ENCODE measurements at regions not wholly inside any gene's neighbourhood (a gene's known extent, or its start where the extent isn't known, plus 50 kb on each side); places are given as distances from the start of the nearest gene placed in this dataset.

- TF ChIP-seq, protein P1, sequence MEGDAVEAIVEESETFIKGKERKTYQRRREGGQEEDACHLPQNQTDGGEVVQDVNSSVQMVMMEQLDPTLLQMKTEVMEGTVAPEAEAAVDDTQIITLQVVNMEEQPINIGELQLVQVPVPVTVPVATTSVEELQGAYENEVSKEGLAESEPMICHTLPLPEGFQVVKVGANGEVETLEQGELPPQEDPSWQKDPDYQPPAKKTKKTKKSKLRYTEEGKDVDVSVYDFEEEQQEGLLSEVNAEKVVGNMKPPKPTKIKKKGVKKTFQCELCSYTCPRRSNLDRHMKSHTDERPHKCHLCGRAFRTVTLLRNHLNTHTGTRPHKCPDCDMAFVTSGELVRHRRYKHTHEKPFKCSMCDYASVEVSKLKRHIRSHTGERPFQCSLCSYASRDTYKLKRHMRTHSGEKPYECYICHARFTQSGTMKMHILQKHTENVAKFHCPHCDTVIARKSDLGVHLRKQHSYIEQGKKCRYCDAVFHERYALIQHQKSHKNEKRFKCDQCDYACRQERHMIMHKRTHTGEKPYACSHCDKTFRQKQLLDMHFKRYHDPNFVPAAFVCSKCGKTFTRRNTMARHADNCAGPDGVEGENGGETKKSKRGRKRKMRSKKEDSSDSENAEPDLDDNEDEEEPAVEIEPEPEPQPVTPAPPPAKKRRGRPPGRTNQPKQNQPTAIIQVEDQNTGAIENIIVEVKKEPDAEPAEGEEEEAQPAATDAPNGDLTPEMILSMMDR (IDR thresholded peaks at IDR 0.05; ENCODE audit: low read depth, low read length), result no peak
- DNase-seq (ENCODE audit: extremely low read depth, low read depth), result no peak
These were observed 95.0 kb downstream of the RFLNA start for GRCh38 chr12:124389725-124390441.

- TF ChIP-seq, protein P1 (IDR thresholded peaks at IDR 0.05; ENCODE audit: low read depth, low read length), result no peak; the same call in 1 of the 2 replicates
- peak; percentile 55 for DNase-seq (ENCODE audit: extremely low read depth, low read depth)
These were observed 94.3 kb downstream of the RFLNA start for GRCh38 chr12:124389138-124389724.

DNA sequence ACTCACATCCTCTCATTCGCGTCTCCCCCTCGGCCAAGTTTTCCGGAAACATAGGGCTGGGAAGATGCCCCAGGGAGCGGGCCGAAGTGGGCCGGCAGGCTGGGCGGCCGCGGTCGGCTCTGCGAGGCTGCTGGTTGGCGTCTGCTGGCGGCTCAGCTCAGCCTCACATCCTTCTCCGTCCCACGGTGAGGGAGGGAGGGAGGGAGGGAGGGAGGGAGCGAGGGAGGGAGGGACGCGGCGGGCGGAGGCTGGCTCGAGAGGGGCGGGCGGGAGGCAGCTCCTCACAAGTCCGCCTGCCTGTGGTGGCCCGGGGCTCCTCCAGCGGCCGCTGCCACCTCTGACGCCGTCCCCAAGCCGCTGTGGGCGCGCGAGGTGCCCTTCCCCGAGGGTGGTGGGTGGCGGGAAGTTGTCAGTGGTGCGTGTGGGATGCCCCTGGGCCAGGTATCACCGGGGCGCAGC is 93.8 kb downstream of the RFLNA start:
- TF ChIP-seq, protein P1 (IDR thresholded peaks at IDR 0.05; ENCODE audit: low read depth, low read length), result no peak
- peak; percentile 70 for DNase-seq (ENCODE audit: extremely low read depth, low read depth)

GRCh38 chr12:124388038-124388671 is 93.3 kb downstream of the RFLNA start:
- no peak for DNase-seq (ENCODE audit: extremely low read depth, low read depth)

DNA sequence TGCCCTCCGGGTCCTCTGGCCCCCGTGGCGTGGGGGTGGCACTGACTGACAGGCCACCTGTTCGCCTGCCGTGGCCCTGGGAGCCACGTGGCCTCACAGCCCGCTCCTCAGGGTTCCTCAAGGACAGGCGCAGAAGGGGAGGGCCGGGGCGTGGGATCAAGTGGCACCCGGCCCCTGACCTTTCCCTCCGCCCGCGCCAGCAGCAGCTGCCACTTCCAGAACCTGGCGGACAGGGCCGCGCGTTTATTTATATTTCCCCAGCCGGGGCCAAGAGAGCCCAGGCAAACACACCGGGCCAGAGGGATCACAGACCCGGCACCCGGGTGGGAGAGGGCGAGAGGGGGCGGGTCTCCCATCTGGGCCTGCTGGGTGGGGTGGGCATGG is 92.6 kb downstream of the RFLNA start:
- TF ChIP-seq, protein P1 (IDR thresholded peaks at IDR 0.05; ENCODE audit: low read depth, low read length), result no peak
- no peak for DNase-seq (ENCODE audit: extremely low read depth, low read depth)

More at GRCh38 chr12:124388038-124388671, 93.3 kb downstream of the RFLNA start:
- TF ChIP-seq, protein P1 (IDR thresholded peaks at IDR 0.05; ENCODE audit: low read depth, low read length), result no peak

GRCh38 chr12:124386661-124387527 is 92.0 kb downstream of the RFLNA start:
- no peak for DNase-seq (ENCODE audit: extremely low read depth, low read depth)
- TF ChIP-seq, protein P1 (IDR thresholded peaks at IDR 0.05; ENCODE audit: low read depth, low read length), result no peak
